H1 (cell line): ENCODE measurements at regions not wholly inside any gene's neighbourhood (a gene's known extent, or its start where the extent isn't known, plus 50 kb on each side); places are given as distances from the start of the nearest gene placed in this dataset.

ENCODE experiments used
- CEBPB ChIP-seq: IDR thresholded peaks from 2 replicates; pipeline ENCODE4 v1.6.1; 2012; ENCODE audit warnings: low read depth, low read length
- CHD1 ChIP-seq: IDR thresholded peaks from 2 replicates; pipeline ENCODE4 v1.6.1; 2012; ENCODE audit warnings: low read depth, low read length, improper control_type of control experiment
- CHD2 ChIP-seq: IDR thresholded peaks from 2 replicates; pipeline ENCODE4 v1.6.1; 2012; ENCODE audit warnings: low read length, improper control_type of control experiment
- CREB1 ChIP-seq: IDR thresholded peaks from 2 replicates; pipeline ENCODE4 v1.6.1; 2012; ENCODE audit warnings: inconsistent platforms
- PHF8 ChIP-seq: fragments of 200-600 bp; sonication (generic); conservative IDR thresholded peaks from 2 replicates; pipeline ENCODE4 v1.7.1; 2012; ENCODE audit warnings: low read depth, mild to moderate bottlenecking, inconsistent platforms, low read length, moderate library complexity
- POLR2AphosphoS5 ChIP-seq: IDR thresholded peaks from 2 replicates; pipeline ENCODE4 v1.6.1; 2011; ENCODE audit warnings: low read depth, low read length
- RBBP5 ChIP-seq: IDR thresholded peaks from 2 replicates; pipeline ENCODE4 v1.7.1; 2012; ENCODE audit warnings: low read depth, mild to moderate bottlenecking, inconsistent platforms, low read length, moderate library complexity, borderline replicate concordance
- RXRA ChIP-seq: IDR thresholded peaks from 2 replicates; pipeline ENCODE4 v1.6.1; 2011; ENCODE audit warnings: low read depth, mild to moderate bottlenecking, low read length, moderate library complexity; ENCODE audit not compliant: insufficient read depth
- SAP30 ChIP-seq: fragments of 300-600 bp; sonication (generic); IDR thresholded peaks from 2 replicates; pipeline ENCODE4 v1.7.1; 2012; ENCODE audit warnings: low read length, moderate library complexity, mild to moderate bottlenecking, inconsistent platforms; ENCODE audit not compliant: insufficient read depth, insufficient replicate concordance
- SP1 ChIP-seq: IDR thresholded peaks from 2 replicates; pipeline ENCODE4 v1.6.1; 2011; ENCODE audit warnings: low read depth, low read length
- TAF7 ChIP-seq: optimal IDR thresholded peaks from 2 replicates; pipeline ENCODE3; 2011; ENCODE audit warnings: low read depth, mild to moderate bottlenecking, inconsistent platforms, low read length, moderate library complexity, borderline replicate concordance
- TEAD4 ChIP-seq: IDR thresholded peaks from 2 replicates; pipeline ENCODE4 v1.6.1; 2012; ENCODE audit warnings: low read depth, low read length, inconsistent platforms, mixed read lengths
- TF ChIP-seq, protein P1 (sequence below): fragments of 300-600 bp; sonication (generic); IDR thresholded peaks from 2 replicates; pipeline ENCODE4 v1.7.1; 2012; ENCODE audit warnings: low read length, moderate library complexity, mild to moderate bottlenecking, inconsistent platforms; ENCODE audit not compliant: insufficient replicate concordance

DNA sequence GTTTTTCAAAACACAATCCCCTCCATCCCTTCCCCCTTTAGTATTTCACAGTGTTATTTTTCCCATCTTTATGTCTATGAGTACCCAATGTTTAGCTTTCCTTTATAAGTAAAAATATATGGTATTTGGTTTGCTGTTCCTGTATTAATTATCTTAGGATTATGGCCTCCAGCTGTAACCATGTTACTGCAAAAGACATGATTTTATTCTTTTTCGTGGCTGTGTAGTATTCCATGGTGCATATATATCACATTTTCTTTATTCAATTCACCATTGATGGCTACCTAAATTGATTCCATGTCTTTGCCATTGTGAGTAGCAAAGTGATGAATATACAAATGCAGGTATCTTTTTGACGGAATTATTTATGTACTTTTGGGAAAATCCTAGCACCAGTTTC lies 346.4 kb upstream of the CNTN5 start (continued):
- TF ChIP-seq, protein P1, sequence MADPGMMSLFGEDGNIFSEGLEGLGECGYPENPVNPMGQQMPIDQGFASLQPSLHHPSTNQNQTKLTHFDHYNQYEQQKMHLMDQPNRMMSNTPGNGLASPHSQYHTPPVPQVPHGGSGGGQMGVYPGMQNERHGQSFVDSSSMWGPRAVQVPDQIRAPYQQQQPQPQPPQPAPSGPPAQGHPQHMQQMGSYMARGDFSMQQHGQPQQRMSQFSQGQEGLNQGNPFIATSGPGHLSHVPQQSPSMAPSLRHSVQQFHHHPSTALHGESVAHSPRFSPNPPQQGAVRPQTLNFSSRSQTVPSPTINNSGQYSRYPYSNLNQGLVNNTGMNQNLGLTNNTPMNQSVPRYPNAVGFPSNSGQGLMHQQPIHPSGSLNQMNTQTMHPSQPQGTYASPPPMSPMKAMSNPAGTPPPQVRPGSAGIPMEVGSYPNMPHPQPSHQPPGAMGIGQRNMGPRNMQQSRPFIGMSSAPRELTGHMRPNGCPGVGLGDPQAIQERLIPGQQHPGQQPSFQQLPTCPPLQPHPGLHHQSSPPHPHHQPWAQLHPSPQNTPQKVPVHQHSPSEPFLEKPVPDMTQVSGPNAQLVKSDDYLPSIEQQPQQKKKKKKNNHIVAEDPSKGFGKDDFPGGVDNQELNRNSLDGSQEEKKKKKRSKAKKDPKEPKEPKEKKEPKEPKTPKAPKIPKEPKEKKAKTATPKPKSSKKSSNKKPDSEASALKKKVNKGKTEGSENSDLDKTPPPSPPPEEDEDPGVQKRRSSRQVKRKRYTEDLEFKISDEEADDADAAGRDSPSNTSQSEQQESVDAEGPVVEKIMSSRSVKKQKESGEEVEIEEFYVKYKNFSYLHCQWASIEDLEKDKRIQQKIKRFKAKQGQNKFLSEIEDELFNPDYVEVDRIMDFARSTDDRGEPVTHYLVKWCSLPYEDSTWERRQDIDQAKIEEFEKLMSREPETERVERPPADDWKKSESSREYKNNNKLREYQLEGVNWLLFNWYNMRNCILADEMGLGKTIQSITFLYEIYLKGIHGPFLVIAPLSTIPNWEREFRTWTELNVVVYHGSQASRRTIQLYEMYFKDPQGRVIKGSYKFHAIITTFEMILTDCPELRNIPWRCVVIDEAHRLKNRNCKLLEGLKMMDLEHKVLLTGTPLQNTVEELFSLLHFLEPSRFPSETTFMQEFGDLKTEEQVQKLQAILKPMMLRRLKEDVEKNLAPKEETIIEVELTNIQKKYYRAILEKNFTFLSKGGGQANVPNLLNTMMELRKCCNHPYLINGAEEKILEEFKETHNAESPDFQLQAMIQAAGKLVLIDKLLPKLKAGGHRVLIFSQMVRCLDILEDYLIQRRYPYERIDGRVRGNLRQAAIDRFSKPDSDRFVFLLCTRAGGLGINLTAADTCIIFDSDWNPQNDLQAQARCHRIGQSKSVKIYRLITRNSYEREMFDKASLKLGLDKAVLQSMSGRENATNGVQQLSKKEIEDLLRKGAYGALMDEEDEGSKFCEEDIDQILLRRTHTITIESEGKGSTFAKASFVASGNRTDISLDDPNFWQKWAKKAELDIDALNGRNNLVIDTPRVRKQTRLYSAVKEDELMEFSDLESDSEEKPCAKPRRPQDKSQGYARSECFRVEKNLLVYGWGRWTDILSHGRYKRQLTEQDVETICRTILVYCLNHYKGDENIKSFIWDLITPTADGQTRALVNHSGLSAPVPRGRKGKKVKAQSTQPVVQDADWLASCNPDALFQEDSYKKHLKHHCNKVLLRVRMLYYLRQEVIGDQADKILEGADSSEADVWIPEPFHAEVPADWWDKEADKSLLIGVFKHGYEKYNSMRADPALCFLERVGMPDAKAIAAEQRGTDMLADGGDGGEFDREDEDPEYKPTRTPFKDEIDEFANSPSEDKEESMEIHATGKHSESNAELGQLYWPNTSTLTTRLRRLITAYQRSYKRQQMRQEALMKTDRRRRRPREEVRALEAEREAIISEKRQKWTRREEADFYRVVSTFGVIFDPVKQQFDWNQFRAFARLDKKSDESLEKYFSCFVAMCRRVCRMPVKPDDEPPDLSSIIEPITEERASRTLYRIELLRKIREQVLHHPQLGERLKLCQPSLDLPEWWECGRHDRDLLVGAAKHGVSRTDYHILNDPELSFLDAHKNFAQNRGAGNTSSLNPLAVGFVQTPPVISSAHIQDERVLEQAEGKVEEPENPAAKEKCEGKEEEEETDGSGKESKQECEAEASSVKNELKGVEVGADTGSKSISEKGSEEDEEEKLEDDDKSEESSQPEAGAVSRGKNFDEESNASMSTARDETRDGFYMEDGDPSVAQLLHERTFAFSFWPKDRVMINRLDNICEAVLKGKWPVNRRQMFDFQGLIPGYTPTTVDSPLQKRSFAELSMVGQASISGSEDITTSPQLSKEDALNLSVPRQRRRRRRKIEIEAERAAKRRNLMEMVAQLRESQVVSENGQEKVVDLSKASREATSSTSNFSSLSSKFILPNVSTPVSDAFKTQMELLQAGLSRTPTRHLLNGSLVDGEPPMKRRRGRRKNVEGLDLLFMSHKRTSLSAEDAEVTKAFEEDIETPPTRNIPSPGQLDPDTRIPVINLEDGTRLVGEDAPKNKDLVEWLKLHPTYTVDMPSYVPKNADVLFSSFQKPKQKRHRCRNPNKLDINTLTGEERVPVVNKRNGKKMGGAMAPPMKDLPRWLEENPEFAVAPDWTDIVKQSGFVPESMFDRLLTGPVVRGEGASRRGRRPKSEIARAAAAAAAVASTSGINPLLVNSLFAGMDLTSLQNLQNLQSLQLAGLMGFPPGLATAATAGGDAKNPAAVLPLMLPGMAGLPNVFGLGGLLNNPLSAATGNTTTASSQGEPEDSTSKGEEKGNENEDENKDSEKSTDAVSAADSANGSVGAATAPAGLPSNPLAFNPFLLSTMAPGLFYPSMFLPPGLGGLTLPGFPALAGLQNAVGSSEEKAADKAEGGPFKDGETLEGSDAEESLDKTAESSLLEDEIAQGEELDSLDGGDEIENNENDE: no peak
- TF ChIP-seq CEBPB (no peak), TEAD4 (no peak), CHD2 (no peak), CHD1 (no peak), PHF8 (no peak), SP1 (no peak), CREB1 (no peak), POLR2AphosphoS5 (no peak), TAF7 (no peak), RXRA (no peak), SAP30 (no peak), RBBP5 (no peak)
